ENCODE measurements at regions not wholly inside any gene's neighbourhood (a gene's known extent, or its start where the extent isn't known, plus 50 kb on each side); places are given as distances from the start of the nearest gene placed in this dataset.

- no peaks in the 10 kb centered on the region for H3K79me2 ChIP-seq (ENCODE audit: insufficient read depth, low read length)
- peaks cover 58% of the 10 kb centered on the region for H3K4me1 ChIP-seq (ENCODE audit: insufficient read depth, low read length)
- TF ChIP-seq, protein P1, sequence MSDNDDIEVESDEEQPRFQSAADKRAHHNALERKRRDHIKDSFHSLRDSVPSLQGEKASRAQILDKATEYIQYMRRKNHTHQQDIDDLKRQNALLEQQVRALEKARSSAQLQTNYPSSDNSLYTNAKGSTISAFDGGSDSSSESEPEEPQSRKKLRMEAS (IDR thresholded peaks at IDR 0.05), result no peak
- TF ChIP-seq ATF2 (CRISPR knock-in tag; IDR thresholded peaks at IDR 0.05) (no peak), ZNF335 (CRISPR knock-in tag; IDR thresholded peaks at IDR 0.05) (no peak), MIXL1 (CRISPR knock-in tag; IDR thresholded peaks at IDR 0.05) (no peak), ZNF282 (IDR thresholded peaks at IDR 0.05; ENCODE audit: partially characterized antibody) (no peak), TRIM24 (CRISPR knock-in tag; IDR thresholded peaks at IDR 0.05) (no peak), TEAD3 (CRISPR knock-in tag; optimal IDR thresholded peaks at IDR 0.05; ENCODE audit: borderline replicate concordance) (no peak)
- TF ChIP-seq, protein P2, sequence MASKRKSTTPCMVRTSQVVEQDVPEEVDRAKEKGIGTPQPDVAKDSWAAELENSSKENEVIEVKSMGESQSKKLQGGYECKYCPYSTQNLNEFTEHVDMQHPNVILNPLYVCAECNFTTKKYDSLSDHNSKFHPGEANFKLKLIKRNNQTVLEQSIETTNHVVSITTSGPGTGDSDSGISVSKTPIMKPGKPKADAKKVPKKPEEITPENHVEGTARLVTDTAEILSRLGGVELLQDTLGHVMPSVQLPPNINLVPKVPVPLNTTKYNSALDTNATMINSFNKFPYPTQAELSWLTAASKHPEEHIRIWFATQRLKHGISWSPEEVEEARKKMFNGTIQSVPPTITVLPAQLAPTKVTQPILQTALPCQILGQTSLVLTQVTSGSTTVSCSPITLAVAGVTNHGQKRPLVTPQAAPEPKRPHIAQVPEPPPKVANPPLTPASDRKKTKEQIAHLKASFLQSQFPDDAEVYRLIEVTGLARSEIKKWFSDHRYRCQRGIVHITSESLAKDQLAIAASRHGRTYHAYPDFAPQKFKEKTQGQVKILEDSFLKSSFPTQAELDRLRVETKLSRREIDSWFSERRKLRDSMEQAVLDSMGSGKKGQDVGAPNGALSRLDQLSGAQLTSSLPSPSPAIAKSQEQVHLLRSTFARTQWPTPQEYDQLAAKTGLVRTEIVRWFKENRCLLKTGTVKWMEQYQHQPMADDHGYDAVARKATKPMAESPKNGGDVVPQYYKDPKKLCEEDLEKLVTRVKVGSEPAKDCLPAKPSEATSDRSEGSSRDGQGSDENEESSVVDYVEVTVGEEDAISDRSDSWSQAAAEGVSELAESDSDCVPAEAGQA (IDR thresholded peaks at IDR 0.05; ENCODE audit: low read depth), result no peak
- TF ChIP-seq, protein P2 (CRISPR knock-in tag; IDR thresholded peaks at IDR 0.05; ENCODE audit: borderline replicate concordance), result no peak
- no peaks in the 10 kb centered on the region for H3K9me3 ChIP-seq (ENCODE audit: low read length)
- H3K36me3 ChIP-seq (replicated peaks in 1 of 2; ENCODE audit: control insufficient read depth in 1 of 2, insufficient read depth in 2 of 2, low read length in 2 of 2), result no peaks in the 10 kb centered on the region
- ChIA-PET POLR2A (no interaction called here), CTCF (ENCODE audit: low intra/inter-chr PET ratio, low total read pairs) (no interaction called here)
- H3K27ac ChIP-seq (ENCODE audit: extremely low read length, insufficient read depth, low read length), result no peak overlapping the region
- in situ Hi-C loops (cut with HindIII; ENCODE audit: extremely low pct_ligation_motif_present, low pct_unique_long_range_greater_than_20kb) (no loop called here), intact Hi-C loops (cut with micrococcal nuclease; ENCODE audit: unreplicated experiment) (no loop called here)
- H4K20me1 ChIP-seq (ENCODE audit: insufficient read depth, low read length), result no peaks in the 10 kb centered on the region
- ATAC-seq (no peak), DNase-seq (ENCODE audit: low spot score) (no peak), FAIRE-seq (no peak)
- WGBS (ENCODE audit: low lambda C conversion rate), result 91% methylated on average over 7 of the region's 7 CpGs
- no peak overlapping the region for H3K9ac ChIP-seq (ENCODE audit: insufficient read depth, low read depth, low read length)
- H3K4me3 ChIP-seq (replicated peaks in 1 of 3; ENCODE audit: insufficient read depth in 1 of 3, low read depth in 2 of 3, low read length in 3 of 3), result no peak overlapping the region
- no peaks in the 10 kb centered on the region for H3K27me3 ChIP-seq (ENCODE audit: control insufficient read depth in 1 of 2, insufficient read depth in 2 of 2, low read length in 2 of 2)
- BruUV-seq (replicated peaks), result no TSS peak
- H3K4me2 ChIP-seq (ENCODE audit: low read depth, low read length), result no peak overlapping the region
- H2AFZ ChIP-seq (ENCODE audit: low read length), result no peak overlapping the region
Measured at GRCh38 chr1:228987286-228987685, 252.0 kb downstream of the RHOU start.

Measured in HepG2 (cell line).